GM18520 (cell line): ENCODE measurements at regions not wholly inside any gene's neighbourhood (a gene's known extent, or its start where the extent isn't known, plus 50 kb on each side); places are given as distances from the start of the nearest gene placed in this dataset.
"Not testable (repeated sequence)": the region's sequence is repeated elsewhere in the genome, so short reads cannot be mapped to it uniquely, and the experiment has no call there.

Source experiments
- ATAC-seq: cut with Tn5 transposase; IDR thresholded peaks from one replicate; pipeline ENCODE4 v1.9.1; 2021; ENCODE audit not compliant: unreplicated experiment

- ATAC-seq, result no peak
These were observed 456.7 kb upstream of the DCN start for GRCh38 chr12:91639327-91639726.

GRCh38 chr12:91637789-91638624 lies 455.4 kb upstream of the DCN start:
- no peak for ATAC-seq

GRCh38 chr12:91636721-91637120 lies 454.1 kb upstream of the DCN start:
- ATAC-seq, result no peak

- ATAC-seq, result not testable (repeated sequence)
These were observed 451.7 kb upstream of the DCN start for GRCh38 chr12:91634386-91634713.

- ATAC-seq, result no peak
These were observed 451.2 kb upstream of the DCN start for GRCh38 chr12:91633734-91634357.

GRCh38 chr12:91633206-91633605 lies 450.6 kb upstream of the DCN start:
- no peak for ATAC-seq

GRCh38 chr12:91632042-91632786 lies 449.6 kb upstream of the DCN start:
- ATAC-seq, result no peak

GRCh38 chr12:91630596-91631293 lies 448.1 kb upstream of the DCN start:
- ATAC-seq, result no peak

GRCh38 chr12:91630083-91630482 lies 447.5 kb upstream of the DCN start:
- ATAC-seq, result no peak

- ATAC-seq, result no peak
These were observed 446.8 kb upstream of the DCN start for GRCh38 chr12:91629440-91629839.

GRCh38 chr12:91628656-91629055 lies 446.0 kb upstream of the DCN start:
- no peak for ATAC-seq

- ATAC-seq, result no peak
These were observed 444.6 kb upstream of the DCN start for GRCh38 chr12:91627225-91627624.

GRCh38 chr12:91622981-91623380 lies 440.4 kb upstream of the DCN start:
- ATAC-seq, result no peak

GRCh38 chr12:91622037-91622436 lies 439.4 kb upstream of the DCN start:
- no peak for ATAC-seq

- ATAC-seq, result no peak
These were observed 438.4 kb upstream of the DCN start for GRCh38 chr12:91620992-91621391.

- ATAC-seq, result no peak
These were observed 437.8 kb upstream of the DCN start for GRCh38 chr12:91620422-91620821.

GRCh38 chr12:91618281-91618680 lies 435.7 kb upstream of the DCN start:
- ATAC-seq, result peak; percentile 68

- ATAC-seq, result peak; percentile 26
These were observed 435.2 kb upstream of the DCN start for GRCh38 chr12:91617818-91618217.

GRCh38 chr12:91616416-91616815 lies 433.8 kb upstream of the DCN start:
- ATAC-seq, result no peak

- ATAC-seq, result no peak
These were observed 430.7 kb upstream of the DCN start for GRCh38 chr12:91613223-91613779.

GRCh38 chr12:91610561-91610960 lies 427.9 kb upstream of the DCN start:
- no peak for ATAC-seq
